K562 (cell line): ENCODE measurements at regions not wholly inside any gene's neighbourhood (a gene's known extent, or its start where the extent isn't known, plus 50 kb on each side); places are given as distances from the start of the nearest gene placed in this dataset.

ENCODE experiments used
- CTCF ChIP-seq, 3 experiments: IDR thresholded peaks in 2 of 3; conservative IDR thresholded peaks in 1 of 3; 2 replicates each; pipeline ENCODE4 v1.5.1; 2011 to 2012; ENCODE audit warnings: low read length in 3 of 3, mild to moderate bottlenecking in 3 of 3, control low read depth in 2 of 3, improper control_type of control experiment in 1 of 3, inconsistent platforms in 1 of 3, low read depth in 1 of 3, mixed read lengths in 1 of 3, moderate library complexity in 1 of 3; ENCODE audit not compliant: insufficient read depth in 2 of 3
- E2F6 ChIP-seq, 2 experiments: IDR thresholded peaks; 2 replicates each; pipeline ENCODE4 v1.6.1; 2011; ENCODE audit warnings: borderline replicate concordance in 1 of 2, control low read depth in 1 of 2, low read depth in 1 of 2, low read length in 1 of 2, mild to moderate bottlenecking in 1 of 2, mixed read lengths in 1 of 2, moderate library complexity in 1 of 2; ENCODE audit not compliant: insufficient read depth in 1 of 2, insufficient read length in 1 of 2, poor library complexity in 1 of 2, severe bottlenecking in 1 of 2; ENCODE audit errors: extremely low read depth in 1 of 2
- GMEB1 ChIP-seq: fragments of 250-450 bp; sonication (Bioruptor Pico); IDR thresholded peaks from 2 replicates; pipeline ENCODE4 v1.4.0; 2020; ENCODE audit warnings: mild to moderate bottlenecking
- NONO ChIP-seq, 2 experiments: fragments of 200-400 bp in 1 of 2; fragments of 450-650 bp in 1 of 2; formaldehyde crosslinking in 1 of 2; IDR thresholded peaks; 2 replicates each; pipeline ENCODE4 v1.6.1; 2017; ENCODE audit warnings: low read depth in 2 of 2, mild to moderate bottlenecking in 2 of 2, moderate library complexity in 2 of 2, low read length in 1 of 2
- UBTF ChIP-seq, 2 experiments: IDR thresholded peaks; 2 replicates each; pipeline ENCODE4 v1.6.1; 2012; ENCODE audit warnings: improper control_type of control experiment in 2 of 2, low read depth in 2 of 2, low read length in 2 of 2, borderline replicate concordance in 1 of 2
- ZBTB2 ChIP-seq: fragments of 450-650 bp; IDR thresholded peaks from 2 replicates; pipeline ENCODE4 v1.6.1; 2016; ENCODE audit warnings: antibody characterized with exemption

GRCh38 chr12:25652371-25652770, 99.3 kb upstream of the LMNTD1 start:
- TF ChIP-seq NONO (IDR thresholded peaks at IDR 0.05; ENCODE audit: low read depth in 2 of 2, low read length in 1 of 2) (no peak), ZBTB2 (no peak), UBTF (IDR thresholded peaks at IDR 0.05; ENCODE audit: borderline replicate concordance in 1 of 2, low read depth in 2 of 2, low read length in 2 of 2) (no peak), CTCF (IDR thresholded peaks at IDR 0.05 in 2 of 3, conservative IDR thresholded peaks at IDR 0.05 in 1 of 3; ENCODE audit: insufficient read depth in 2 of 3, low read depth in 1 of 3, low read length in 3 of 3) (no peak), GMEB1 (CRISPR knock-in tag) (no peak), E2F6 (IDR thresholded peaks at IDR 0.05; ENCODE audit: borderline replicate concordance in 1 of 2, extremely low read depth in 1 of 2, insufficient read depth in 1 of 2, insufficient read length in 1 of 2, low read depth in 1 of 2, low read length in 1 of 2, poor library complexity in 1 of 2, severe bottlenecking in 1 of 2) (no peak)
